ENCODE measurements at regions not wholly inside any gene's neighbourhood (a gene's known extent, or its start where the extent isn't known, plus 50 kb on each side); places are given as distances from the start of the nearest gene placed in this dataset.

DNA sequence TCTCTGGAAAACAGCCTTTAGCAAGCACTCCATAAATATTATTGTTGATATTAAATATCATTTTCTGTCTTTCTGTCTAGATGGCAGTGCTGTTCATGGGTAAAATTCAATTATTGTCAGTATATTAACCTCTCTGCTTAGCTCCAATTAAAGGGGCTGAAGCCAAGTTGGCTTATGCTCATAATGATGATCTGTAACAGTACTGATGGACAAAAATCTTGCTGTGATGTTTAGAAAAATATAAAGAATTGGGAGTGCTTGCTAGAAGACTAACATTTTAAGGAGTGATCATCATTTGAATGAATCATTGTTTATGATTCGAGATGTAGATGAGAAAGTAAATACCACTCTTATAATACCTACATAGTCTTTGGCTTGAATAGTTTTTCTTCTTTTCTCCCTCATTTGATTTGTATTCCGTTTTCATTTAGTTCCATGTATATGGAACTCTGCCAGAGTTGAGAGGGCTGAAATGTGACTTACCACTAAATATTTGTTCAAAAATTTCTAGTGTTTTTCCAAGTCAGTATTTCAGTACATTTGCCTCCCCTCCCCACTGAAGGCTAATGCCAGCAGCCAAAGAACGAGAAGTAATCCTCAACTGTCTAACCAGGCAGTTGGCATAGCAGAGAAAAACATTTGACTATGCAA is 538.3 kb downstream of the CSNK1G3 start:
- Histone ChIP-seq H3K4me1 (ENCODE audit: control insufficient read depth, insufficient read depth, low read length) (no peaks in the 10 kb centered on the region), H3K27me3 (ENCODE audit: control insufficient read depth, insufficient read depth, low read length) (no peaks in the 10 kb centered on the region), H3K9ac (ENCODE audit: low read length) (no peak overlapping the region), H3K4me3 (ENCODE audit: low read length) (no peak overlapping the region), H3K9me3 (ENCODE audit: control insufficient read depth, low read length) (no peaks in the 10 kb centered on the region), H3K36me3 (ENCODE audit: control insufficient read depth, insufficient read depth, low read length) (no peaks in the 10 kb centered on the region)

DNA sequence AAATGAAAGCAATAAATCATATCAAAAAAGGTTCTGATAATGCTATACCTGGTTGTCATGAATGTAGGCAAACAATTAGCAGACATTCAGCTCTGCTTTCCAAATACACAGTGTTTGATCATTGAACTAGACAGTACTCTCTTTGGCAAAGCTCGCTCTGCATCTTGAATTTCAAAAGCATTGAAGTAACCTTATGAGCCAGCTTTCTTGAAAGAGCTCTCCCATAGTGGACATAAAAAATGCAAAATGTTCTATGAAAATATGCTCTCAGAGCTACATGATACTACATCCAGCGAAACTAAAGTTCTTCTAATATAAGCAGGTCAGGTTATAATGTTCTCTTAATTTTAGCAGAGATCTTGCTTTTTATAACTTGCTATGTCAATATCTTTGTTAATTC is 533.4 kb downstream of the CSNK1G3 start:
- Histone ChIP-seq H3K36me3 (ENCODE audit: control insufficient read depth, insufficient read depth, low read length) (no peaks in the 10 kb centered on the region), H3K4me3 (ENCODE audit: low read length) (no peak overlapping the region), H3K9ac (ENCODE audit: low read length) (no peak overlapping the region), H3K4me1 (ENCODE audit: control insufficient read depth, insufficient read depth, low read length) (no peaks in the 10 kb centered on the region), H3K27me3 (ENCODE audit: control insufficient read depth, insufficient read depth, low read length) (no peaks in the 10 kb centered on the region), H3K9me3 (ENCODE audit: control insufficient read depth, low read length) (peaks cover 4% of the 10 kb centered on the region)

DNA sequence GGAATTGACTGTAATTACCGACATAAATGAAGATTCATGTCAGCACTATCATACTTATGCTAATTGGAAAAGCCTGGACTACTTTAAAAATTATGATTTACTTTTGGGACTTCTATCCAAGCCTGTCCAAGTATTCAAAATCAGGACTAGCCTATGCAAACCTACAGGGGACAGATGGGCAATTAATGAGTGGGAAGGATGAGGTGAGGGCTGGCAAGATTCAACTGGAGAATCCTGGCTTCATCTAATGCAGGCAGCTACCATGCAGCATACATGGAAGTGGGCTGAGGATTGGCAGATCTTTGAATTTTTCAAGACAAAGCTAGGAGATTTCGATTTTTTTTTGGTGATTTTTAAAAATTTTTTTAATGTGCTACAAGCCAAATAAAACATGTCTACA is 532.6 kb downstream of the CSNK1G3 start:
- H3K9ac ChIP-seq (ENCODE audit: low read length): no peak overlapping the region
- no peaks in the 10 kb centered on the region for H3K27me3 ChIP-seq (ENCODE audit: control insufficient read depth, insufficient read depth, low read length)
- H3K4me3 ChIP-seq (ENCODE audit: low read length): no peak overlapping the region

DNA sequence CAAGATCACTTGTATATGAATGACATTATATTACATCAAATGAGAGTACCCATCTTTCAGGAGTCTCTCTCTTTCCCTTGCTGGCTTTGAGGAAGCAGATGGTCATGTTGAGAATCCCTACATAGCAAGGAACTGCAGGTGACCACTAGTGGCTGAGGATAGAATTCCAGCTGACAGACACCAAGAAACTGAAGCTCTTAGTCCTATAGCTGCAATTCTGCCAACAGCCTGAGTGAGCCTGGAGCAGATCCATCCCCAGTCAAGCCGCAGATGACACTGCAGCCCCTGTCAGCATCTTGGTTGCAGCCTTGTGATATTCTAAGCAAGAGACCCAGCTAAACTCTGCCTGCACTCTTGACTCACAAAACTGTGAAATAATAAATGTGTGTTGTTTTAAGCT is 531.5 kb downstream of the CSNK1G3 start:
- H3K9ac ChIP-seq (ENCODE audit: low read length): no peak overlapping the region
- no peaks in the 10 kb centered on the region for H3K36me3 ChIP-seq (ENCODE audit: control insufficient read depth, insufficient read depth, low read length)
- H3K4me1 ChIP-seq (ENCODE audit: control insufficient read depth, insufficient read depth, low read length): no peaks in the 10 kb centered on the region
- no peak overlapping the region for H3K4me3 ChIP-seq (ENCODE audit: low read length)
- no peaks in the 10 kb centered on the region for H3K27me3 ChIP-seq (ENCODE audit: control insufficient read depth, insufficient read depth, low read length)
- H3K9me3 ChIP-seq (ENCODE audit: control insufficient read depth, low read length): peaks cover 4% of the 10 kb centered on the region

More for the DNA sequence above, 532.6 kb downstream of the CSNK1G3 start:
- peaks cover 4% of the 10 kb centered on the region for H3K9me3 ChIP-seq (ENCODE audit: control insufficient read depth, low read length)
- no peaks in the 10 kb centered on the region for H3K4me1 ChIP-seq (ENCODE audit: control insufficient read depth, insufficient read depth, low read length)
- H3K36me3 ChIP-seq (ENCODE audit: control insufficient read depth, insufficient read depth, low read length): no peaks in the 10 kb centered on the region

DNA sequence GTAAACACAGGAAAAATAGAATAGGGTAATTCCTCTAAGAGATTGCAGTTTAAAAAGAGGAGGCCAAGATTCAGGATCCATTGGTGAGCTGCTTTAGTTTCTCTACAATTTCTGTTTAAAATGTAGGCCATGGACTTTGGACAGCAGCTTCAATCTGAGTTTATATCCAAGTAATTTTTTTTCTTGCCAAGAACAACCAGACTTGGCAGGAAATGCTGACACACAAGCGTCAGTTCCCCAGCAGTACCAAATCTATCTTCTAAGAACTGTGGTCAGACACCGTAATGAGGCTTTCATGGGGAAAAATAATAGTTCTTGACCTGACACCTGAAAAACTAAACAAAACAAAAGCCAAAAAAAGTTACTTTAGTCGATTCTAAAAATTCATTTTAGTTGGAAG is 528.8 kb downstream of the CSNK1G3 start:
- no peak overlapping the region for H3K9ac ChIP-seq (ENCODE audit: low read length)
- H3K27me3 ChIP-seq (ENCODE audit: control insufficient read depth, insufficient read depth, low read length): no peaks in the 10 kb centered on the region
- H3K9me3 ChIP-seq (ENCODE audit: control insufficient read depth, low read length): peaks cover 4% of the 10 kb centered on the region
- no peak overlapping the region for H3K4me3 ChIP-seq (ENCODE audit: low read length)
- H3K4me1 ChIP-seq (ENCODE audit: control insufficient read depth, insufficient read depth, low read length): no peaks in the 10 kb centered on the region
- H3K36me3 ChIP-seq (ENCODE audit: control insufficient read depth, insufficient read depth, low read length): no peaks in the 10 kb centered on the region

DNA sequence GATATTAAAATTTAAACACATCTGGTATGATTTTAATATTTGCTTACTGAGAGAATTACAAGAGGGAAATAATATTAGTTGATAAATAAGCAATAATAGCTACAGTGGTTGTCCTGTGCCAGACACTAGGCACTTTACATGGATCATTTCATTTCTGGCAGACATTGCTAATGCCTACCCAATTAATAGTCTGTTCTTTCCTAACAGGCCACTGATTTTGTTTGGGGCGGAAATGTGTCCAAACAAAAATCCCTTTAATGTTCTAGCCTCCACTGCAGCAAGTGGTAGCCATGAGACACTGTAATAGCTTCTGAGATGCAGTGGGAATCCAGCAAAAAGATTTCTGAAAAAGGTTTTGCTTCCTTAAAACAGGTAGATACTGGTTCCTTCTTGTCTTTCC is 527.4 kb downstream of the CSNK1G3 start:
- no peaks in the 10 kb centered on the region for H3K36me3 ChIP-seq (ENCODE audit: control insufficient read depth, insufficient read depth, low read length)
- no peaks in the 10 kb centered on the region for H3K27me3 ChIP-seq (ENCODE audit: control insufficient read depth, insufficient read depth, low read length)
- peaks cover 4% of the 10 kb centered on the region for H3K9me3 ChIP-seq (ENCODE audit: control insufficient read depth, low read length)
- H3K4me3 ChIP-seq (ENCODE audit: low read length): no peak overlapping the region
- no peak overlapping the region for H3K9ac ChIP-seq (ENCODE audit: low read length)
- H3K4me1 ChIP-seq (ENCODE audit: control insufficient read depth, insufficient read depth, low read length): no peaks in the 10 kb centered on the region

DNA sequence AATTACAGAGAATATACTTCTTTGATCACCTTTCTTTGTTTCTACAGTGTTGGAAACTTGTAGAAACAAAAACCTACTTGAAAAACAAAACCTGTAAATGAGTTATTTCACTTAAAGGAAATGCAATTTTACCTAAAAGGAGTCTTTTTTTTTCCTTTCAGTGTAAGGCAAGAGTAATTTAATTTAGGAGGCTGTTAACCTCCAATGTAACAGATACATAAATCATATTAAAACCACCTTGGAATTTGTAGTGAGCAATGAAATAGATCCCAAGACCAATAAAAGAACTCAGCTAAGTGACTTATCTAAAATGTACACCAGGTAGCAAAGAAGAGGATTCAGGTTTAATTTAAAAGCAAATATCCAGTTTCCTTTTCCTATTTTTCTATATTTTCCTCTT is 524.8 kb downstream of the CSNK1G3 start:
- no peaks in the 10 kb centered on the region for H3K36me3 ChIP-seq (ENCODE audit: control insufficient read depth, insufficient read depth, low read length)
- no peak overlapping the region for H3K4me3 ChIP-seq (ENCODE audit: low read length)
- no peaks in the 10 kb centered on the region for H3K4me1 ChIP-seq (ENCODE audit: control insufficient read depth, insufficient read depth, low read length)
- H3K27me3 ChIP-seq (ENCODE audit: control insufficient read depth, insufficient read depth, low read length): no peaks in the 10 kb centered on the region
- H3K9me3 ChIP-seq (ENCODE audit: control insufficient read depth, low read length): no peaks in the 10 kb centered on the region
- no peak overlapping the region for H3K9ac ChIP-seq (ENCODE audit: low read length)

DNA sequence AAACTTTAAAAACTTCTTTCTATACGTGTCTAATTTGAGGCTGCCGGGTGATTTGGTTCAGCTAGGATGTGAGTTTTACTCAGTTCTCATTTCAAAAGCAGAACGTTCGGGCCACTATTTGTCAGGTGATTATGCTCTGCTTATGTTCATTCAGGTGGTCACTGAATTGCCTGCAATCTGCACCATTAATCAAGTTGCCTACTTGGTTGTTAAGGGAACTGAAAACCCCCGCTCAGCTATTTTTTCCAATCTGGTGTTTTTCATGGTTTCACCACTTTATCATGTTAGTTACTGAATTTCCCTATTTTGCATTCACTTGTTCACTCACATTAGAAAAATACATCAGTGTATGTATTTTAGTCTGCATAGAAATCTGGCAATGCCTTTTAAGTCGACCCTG is 523.0 kb downstream of the CSNK1G3 start:
- Histone ChIP-seq H3K9me3 (ENCODE audit: control insufficient read depth, low read length) (no peaks in the 10 kb centered on the region), H3K4me1 (ENCODE audit: control insufficient read depth, insufficient read depth, low read length) (no peaks in the 10 kb centered on the region), H3K9ac (ENCODE audit: low read length) (no peak overlapping the region), H3K4me3 (ENCODE audit: low read length) (no peak overlapping the region), H3K36me3 (ENCODE audit: control insufficient read depth, insufficient read depth, low read length) (no peaks in the 10 kb centered on the region), H3K27me3 (ENCODE audit: control insufficient read depth, insufficient read depth, low read length) (no peaks in the 10 kb centered on the region)

DNA sequence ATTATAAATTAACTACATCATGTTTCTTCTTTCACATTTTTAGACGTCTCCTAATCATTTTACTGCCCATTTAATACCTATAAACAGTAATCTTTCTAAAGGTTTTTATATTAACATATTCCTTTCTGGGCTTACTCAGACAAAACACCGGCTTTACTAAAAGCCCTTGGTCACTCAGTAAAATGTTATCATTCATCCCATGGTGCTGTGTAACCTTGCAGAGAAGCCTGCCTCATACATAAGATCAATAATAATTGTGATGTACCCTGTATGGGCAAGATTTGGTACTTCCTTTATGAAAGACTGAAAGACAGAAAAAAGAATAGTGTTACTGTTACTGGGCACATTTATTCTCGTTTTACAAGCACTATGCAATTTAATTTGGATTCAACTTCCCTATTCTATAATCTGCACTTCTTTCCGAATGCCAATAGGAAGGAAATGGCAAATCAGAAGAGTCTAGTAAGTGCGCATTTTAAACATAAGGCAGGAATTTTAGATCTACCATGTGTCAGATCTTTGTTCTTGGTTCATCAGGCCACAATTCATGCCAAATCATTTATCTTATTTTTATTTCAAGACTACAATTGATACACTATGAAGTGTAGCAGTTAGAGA is 522.2 kb downstream of the CSNK1G3 start:
- Histone ChIP-seq H3K9ac (ENCODE audit: low read length) (no peak overlapping the region), H3K4me1 (ENCODE audit: control insufficient read depth, insufficient read depth, low read length) (no peaks in the 10 kb centered on the region), H3K27me3 (ENCODE audit: control insufficient read depth, insufficient read depth, low read length) (no peaks in the 10 kb centered on the region), H3K9me3 (ENCODE audit: control insufficient read depth, low read length) (no peaks in the 10 kb centered on the region), H3K36me3 (ENCODE audit: control insufficient read depth, insufficient read depth, low read length) (no peaks in the 10 kb centered on the region), H3K4me3 (ENCODE audit: low read length) (no peak overlapping the region)

DNA sequence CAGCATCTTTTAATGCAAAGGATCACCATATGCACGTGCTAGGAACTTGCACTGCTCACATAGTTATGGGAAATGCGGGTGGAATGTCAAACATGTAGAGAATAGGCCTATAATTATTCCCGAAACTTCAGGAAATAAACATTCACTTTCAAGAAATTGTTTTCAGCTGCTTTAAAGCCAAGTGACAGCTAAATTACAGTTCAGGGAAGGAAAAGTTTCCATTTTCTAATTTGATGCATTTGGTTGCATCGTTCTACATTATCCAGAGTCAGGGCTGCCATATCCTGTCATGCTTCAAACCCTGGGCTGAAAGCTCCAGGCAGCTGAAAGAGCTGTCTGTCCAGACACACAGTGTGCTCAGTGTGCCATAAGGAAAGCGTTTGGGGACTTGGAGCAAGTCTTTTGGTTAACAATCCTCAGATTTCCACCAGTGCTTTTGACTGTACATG is 518.1 kb downstream of the CSNK1G3 start:
- no peak overlapping the region for H3K4me3 ChIP-seq (ENCODE audit: low read length)

DNA sequence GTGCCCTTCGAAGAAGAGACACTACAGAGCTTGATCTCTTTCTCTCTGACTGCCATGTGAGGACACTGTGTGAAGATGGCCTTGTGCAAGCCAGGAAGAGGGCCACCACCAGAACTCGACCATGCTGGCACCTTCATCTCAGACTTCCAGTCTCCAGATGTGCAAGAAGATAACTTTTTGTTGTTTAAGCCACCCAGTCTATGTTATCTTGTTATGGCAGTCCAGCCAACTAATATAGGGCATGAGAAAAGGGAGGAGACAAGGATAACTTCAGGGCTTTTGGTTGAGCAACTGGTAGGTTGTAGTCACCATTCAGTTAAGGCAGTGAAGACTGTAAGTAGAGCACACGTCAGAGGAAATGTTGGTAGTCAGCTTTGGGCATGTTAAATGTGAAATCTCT is 515.5 kb downstream of the CSNK1G3 start:
- no peaks in the 10 kb centered on the region for H3K27me3 ChIP-seq (ENCODE audit: control insufficient read depth, insufficient read depth, low read length)
- H3K9ac ChIP-seq (ENCODE audit: low read length): no peak overlapping the region
- H3K9me3 ChIP-seq (ENCODE audit: control insufficient read depth, low read length): no peaks in the 10 kb centered on the region
- no peak overlapping the region for H3K4me3 ChIP-seq (ENCODE audit: low read length)
- H3K36me3 ChIP-seq (ENCODE audit: control insufficient read depth, insufficient read depth, low read length): no peaks in the 10 kb centered on the region
- H3K4me1 ChIP-seq (ENCODE audit: control insufficient read depth, insufficient read depth, low read length): no peaks in the 10 kb centered on the region

More for the DNA sequence above, 518.1 kb downstream of the CSNK1G3 start:
- Histone ChIP-seq H3K4me1 (ENCODE audit: control insufficient read depth, insufficient read depth, low read length) (no peaks in the 10 kb centered on the region), H3K9me3 (ENCODE audit: control insufficient read depth, low read length) (no peaks in the 10 kb centered on the region), H3K9ac (ENCODE audit: low read length) (no peak overlapping the region), H3K36me3 (ENCODE audit: control insufficient read depth, insufficient read depth, low read length) (no peaks in the 10 kb centered on the region), H3K27me3 (ENCODE audit: control insufficient read depth, insufficient read depth, low read length) (no peaks in the 10 kb centered on the region)

DNA sequence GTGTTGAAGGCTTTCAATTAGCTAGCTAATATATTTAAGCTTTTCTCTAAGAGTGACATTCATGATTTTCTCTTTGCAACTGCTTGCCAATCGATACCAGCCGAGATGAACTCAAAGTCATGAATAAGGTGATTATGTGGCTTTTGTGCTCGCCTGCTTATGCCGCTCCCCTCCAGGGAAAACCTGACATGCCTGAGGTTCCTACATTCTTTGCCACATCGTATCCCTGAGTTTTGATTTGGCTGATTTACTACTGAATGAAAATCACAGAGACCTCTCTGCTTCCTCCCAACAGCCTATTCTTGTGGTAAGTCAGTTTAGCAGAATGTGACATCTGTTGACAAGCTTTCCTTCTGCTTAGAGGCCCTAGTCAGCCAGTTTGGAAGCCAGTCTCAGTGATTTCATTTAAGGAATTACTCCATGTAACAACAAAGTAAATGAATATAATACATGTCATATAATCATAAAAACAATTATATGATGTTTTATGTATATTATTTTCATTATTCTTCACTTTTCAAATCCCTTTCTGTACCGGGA is 513.4 kb downstream of the CSNK1G3 start:
- Histone ChIP-seq H3K9me3 (ENCODE audit: control insufficient read depth, low read length) (no peaks in the 10 kb centered on the region), H3K4me3 (ENCODE audit: low read length) (no peak overlapping the region), H3K4me1 (ENCODE audit: control insufficient read depth, insufficient read depth, low read length) (no peaks in the 10 kb centered on the region), H3K36me3 (ENCODE audit: control insufficient read depth, insufficient read depth, low read length) (no peaks in the 10 kb centered on the region), H3K9ac (ENCODE audit: low read length) (no peak overlapping the region), H3K27me3 (ENCODE audit: control insufficient read depth, insufficient read depth, low read length) (no peaks in the 10 kb centered on the region)

Data from mucosa of stomach (tissue), 1 donor.